ENCODE measurements at regions not wholly inside any gene's neighbourhood (a gene's known extent, or its start where the extent isn't known, plus 50 kb on each side); places are given as distances from the start of the nearest gene placed in this dataset.

GRCh38 chr11:119910650-119911049 lies 181.7 kb upstream of the NECTIN1 start:
- 0% methylated on average over 2 of the region's 2 CpGs for WGBS (ENCODE audit: insufficient coverage, low coverage, missing lambda C conversion rate)
- CTCF ChIA-PET (ENCODE audit: low intra/inter-chr PET ratio) = no interaction called here
- Histone ChIP-seq H3K36me3 (ENCODE audit: control insufficient read depth, insufficient read depth, low read length) (no peaks in the 10 kb centered on the region), H3K9me1 (ENCODE audit: control insufficient read depth, insufficient read depth, low read length) (no peaks in the 10 kb centered on the region), H3K79me2 (ENCODE audit: control insufficient read depth, insufficient read depth, low read length) (no peaks in the 10 kb centered on the region), H2AFZ (ENCODE audit: low read depth, low read length) (no peak overlapping the region), H3K9me3 (replicated peaks; ENCODE audit: control insufficient read depth, insufficient read depth, low read depth, low read length) (no peaks in the 10 kb centered on the region), H3K4me1 (replicated peaks in 1 of 2; ENCODE audit: control insufficient read depth in 2 of 2, insufficient read depth in 2 of 2, low read length in 2 of 2) (no peaks in the 10 kb centered on the region), H3K27ac (ENCODE audit: extremely low read depth, low read depth, low read length) (no peak overlapping the region), H3K27me3 (ENCODE audit: control insufficient read depth in 2 of 2, insufficient read depth in 2 of 2, low read length in 2 of 2) (peaks cover 5 to 41% of the 10 kb centered on the region in 2 experiments; a peak in 3 of 5 replicates), H4K20me1 (replicated peaks; ENCODE audit: control insufficient read depth, insufficient read depth, low read length) (0 out of 2 replicates have a peak, but pooled peaks cover 4% of the 10 kb centered on the region), H3K4me2 (ENCODE audit: insufficient read depth, low read length) (no peak overlapping the region), H3K4me3 (no peak overlapping the region), H3K9ac (ENCODE audit: insufficient read depth in 1 of 2, low read depth in 2 of 2, low read length in 2 of 2) (no peak overlapping the region)
- intact Hi-C loops (cut with micrococcal nuclease) (no loop called here), in situ Hi-C loops (cut with MboI) (no loop called here)
- no TSS peak for BruUV-seq (replicated peaks)
- FAIRE-seq = no peak
- no peak for TF ChIP-seq BRCA1 (IDR thresholded peaks at IDR 0.05)
- no peak for TF ChIP-seq BRCA1 (CRISPR knock-in tag; IDR thresholded peaks at IDR 0.05)
- TF ChIP-seq ZFP30 (CRISPR knock-in tag; IDR thresholded peaks at IDR 0.05; ENCODE audit: borderline replicate concordance) = no peak
- TF ChIP-seq SOX6 (IDR thresholded peaks at IDR 0.05) = no peak
- TF ChIP-seq HMG20A (CRISPR knock-in tag; conservative IDR thresholded peaks at IDR 0.05) = no peak
- TF ChIP-seq PREB (CRISPR knock-in tag; IDR thresholded peaks at IDR 0.05) = no peak
- TF ChIP-seq CREM (IDR thresholded peaks at IDR 0.05; ENCODE audit: low read depth) = no peak
- no peak for TF ChIP-seq ZNF23 (CRISPR knock-in tag; IDR thresholded peaks at IDR 0.05)
- no peak for TF ChIP-seq ETS2 (tag; IDR thresholded peaks at IDR 0.05; ENCODE audit: borderline replicate concordance, poor library complexity, severe bottlenecking)
- no peak for TF ChIP-seq CGGBP1 (CRISPR knock-in tag; IDR thresholded peaks at IDR 0.05)
- DNase-seq (ENCODE audit: extremely low read depth in 1 of 4, low spot score in 3 of 4) = no peak
- ATAC-seq = no peak
- POLR2A ChIA-PET = interaction anchor here (0.6 kb wide), 1 partner anchor 13 kb away, joined by 3 read pairs; no protein-coding TSS in a partner anchor

Data from K562 (cell line).